GM12875 (cell line): ENCODE measurements at regions not wholly inside any gene's neighbourhood (a gene's known extent, or its start where the extent isn't known, plus 50 kb on each side); places are given as distances from the start of the nearest gene placed in this dataset.
"Not testable (repeated sequence)": the region's sequence is repeated elsewhere in the genome, so short reads cannot be mapped to it uniquely, and the experiment has no call there.

Source experiments
- H3K4me3 ChIP-seq: one replicate; pipeline ENCODE4 v1.5.1; 2011; ENCODE audit warnings: low read depth, low read length, control low read depth
- TF ChIP-seq, protein P1 (sequence below): IDR thresholded peaks from 2 replicates; pipeline ENCODE4 v1.5.1; 2011; ENCODE audit warnings: low read depth, mild to moderate bottlenecking, control low read depth, inconsistent platforms, low read length, moderate library complexity, borderline replicate concordance; ENCODE audit not compliant: insufficient read depth

DNA sequence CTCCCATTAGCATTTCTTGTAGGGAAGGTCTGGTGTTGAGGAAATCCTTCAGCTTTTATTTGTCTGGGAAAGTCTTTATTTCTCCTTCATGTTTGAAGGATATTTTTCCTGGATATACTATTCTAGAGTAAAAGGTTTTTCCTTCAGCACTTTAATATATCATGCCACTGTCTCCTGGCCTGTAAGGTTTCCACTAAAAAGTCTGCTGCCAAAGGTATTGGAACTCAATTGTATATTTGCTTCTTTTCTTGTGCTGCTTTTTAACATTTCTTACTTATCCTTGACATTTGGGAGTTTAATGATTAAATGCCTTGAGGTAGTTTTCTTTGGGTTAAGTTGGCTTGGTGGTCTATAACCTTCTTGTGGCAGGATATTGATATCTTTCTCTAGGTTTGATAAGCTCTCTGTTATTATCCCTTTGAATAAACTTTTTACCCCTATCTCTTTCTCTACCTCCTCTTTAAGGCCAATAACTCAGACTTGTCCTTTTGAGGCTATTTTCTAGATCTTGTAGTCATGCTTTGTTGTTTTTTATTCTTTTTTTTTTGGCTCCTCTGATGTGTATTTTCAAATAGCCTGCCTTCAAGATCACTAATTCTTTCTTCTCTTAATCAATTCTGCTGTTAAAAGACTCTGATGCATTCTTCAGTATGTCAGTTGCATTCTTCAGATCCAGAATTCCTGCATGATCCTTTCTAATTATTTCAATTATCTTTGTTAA, 225.0 kb upstream of the ZNF217 start:
- H3K4me3 ChIP-seq = no peak overlapping the region
- TF ChIP-seq, protein P1, sequence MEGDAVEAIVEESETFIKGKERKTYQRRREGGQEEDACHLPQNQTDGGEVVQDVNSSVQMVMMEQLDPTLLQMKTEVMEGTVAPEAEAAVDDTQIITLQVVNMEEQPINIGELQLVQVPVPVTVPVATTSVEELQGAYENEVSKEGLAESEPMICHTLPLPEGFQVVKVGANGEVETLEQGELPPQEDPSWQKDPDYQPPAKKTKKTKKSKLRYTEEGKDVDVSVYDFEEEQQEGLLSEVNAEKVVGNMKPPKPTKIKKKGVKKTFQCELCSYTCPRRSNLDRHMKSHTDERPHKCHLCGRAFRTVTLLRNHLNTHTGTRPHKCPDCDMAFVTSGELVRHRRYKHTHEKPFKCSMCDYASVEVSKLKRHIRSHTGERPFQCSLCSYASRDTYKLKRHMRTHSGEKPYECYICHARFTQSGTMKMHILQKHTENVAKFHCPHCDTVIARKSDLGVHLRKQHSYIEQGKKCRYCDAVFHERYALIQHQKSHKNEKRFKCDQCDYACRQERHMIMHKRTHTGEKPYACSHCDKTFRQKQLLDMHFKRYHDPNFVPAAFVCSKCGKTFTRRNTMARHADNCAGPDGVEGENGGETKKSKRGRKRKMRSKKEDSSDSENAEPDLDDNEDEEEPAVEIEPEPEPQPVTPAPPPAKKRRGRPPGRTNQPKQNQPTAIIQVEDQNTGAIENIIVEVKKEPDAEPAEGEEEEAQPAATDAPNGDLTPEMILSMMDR = no peak

DNA sequence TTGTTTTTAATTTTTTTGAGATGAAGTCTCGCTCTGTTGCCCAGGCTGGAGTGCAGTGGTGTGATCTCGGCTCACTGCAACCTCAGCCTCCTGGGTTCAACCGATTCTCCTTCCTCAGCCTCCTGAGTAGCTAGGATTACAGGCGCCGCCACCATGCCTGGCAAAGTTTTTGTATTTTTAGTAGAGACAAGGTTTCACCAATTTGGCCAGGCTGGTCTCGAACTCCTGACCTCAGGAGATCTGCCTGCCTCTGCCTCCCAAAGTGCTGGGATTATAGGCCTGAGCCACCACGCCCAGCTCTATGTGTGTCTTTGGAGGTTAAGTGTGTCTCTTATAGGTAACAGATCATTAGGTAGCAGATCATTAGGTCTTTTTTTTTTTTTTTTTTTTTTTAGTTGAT, 223.9 kb upstream of the ZNF217 start:
- not testable (repeated sequence) for H3K4me3 ChIP-seq

DNA sequence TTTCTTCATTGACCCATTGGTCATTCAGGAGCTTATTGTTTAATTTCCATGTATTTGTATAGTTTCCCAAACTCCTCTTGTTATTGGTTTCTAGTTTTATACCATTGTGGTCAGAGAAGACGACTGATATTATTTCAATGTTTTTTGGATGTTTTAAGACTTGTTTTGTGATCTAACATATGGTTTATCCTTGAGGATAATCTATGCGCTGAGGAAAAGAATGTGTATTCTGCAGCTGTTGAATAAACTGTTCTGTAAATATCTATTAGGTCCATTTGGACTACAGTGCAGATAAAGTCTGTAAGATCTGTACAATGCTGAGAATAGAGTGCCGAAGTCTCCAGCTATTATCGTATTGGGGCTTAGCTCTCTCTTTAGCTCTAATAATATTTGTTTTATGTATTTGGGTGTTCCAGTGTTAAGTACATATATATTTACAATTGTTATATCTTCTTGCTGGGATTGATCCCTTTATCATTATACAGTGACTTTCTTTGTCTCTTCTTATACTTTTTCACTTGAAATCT, 223.3 kb upstream of the ZNF217 start:
- no peak overlapping the region for H3K4me3 ChIP-seq
- TF ChIP-seq, protein P1 = no peak

DNA sequence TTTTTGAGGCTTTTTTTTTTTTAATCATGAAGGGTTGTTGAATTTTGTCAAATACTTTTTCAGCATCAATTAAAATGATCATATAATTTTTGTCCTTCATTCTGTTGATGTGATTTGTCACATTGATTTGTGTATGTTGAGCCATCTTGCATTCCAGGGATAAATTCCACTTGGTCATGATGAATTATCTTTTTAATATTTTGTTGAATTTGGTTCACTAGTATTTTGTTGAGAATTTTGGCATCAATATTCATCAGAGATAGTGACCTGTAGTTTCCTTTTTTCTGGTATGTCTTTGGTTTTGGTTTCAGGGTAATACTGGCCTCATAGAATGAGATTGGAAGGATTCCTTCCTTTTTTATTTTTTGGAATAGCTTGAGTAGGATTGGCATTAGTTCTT, 221.9 kb upstream of the ZNF217 start:
- TF ChIP-seq, protein P1 = no peak
- H3K4me3 ChIP-seq = no peak overlapping the region

DNA sequence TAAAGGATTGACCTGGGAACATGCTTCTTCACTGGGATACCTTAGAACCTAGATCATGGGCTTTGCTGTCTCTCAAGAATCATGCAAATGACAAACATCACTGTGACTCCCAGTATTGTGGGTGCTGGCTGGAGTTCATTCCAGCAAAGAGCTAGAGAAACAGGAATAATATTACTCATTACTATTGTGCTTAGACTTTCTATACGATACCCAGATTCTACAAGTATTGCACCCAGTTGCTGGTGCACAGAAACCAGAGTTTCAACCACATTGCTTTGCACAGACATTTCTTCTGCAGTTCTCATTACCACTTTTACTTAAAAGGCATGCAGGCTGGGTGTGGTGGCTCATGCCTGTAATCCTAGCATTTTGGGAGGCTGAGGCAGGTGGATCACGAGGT, 220.4 kb upstream of the ZNF217 start:
- TF ChIP-seq, protein P1 = no peak
- no peak overlapping the region for H3K4me3 ChIP-seq

DNA sequence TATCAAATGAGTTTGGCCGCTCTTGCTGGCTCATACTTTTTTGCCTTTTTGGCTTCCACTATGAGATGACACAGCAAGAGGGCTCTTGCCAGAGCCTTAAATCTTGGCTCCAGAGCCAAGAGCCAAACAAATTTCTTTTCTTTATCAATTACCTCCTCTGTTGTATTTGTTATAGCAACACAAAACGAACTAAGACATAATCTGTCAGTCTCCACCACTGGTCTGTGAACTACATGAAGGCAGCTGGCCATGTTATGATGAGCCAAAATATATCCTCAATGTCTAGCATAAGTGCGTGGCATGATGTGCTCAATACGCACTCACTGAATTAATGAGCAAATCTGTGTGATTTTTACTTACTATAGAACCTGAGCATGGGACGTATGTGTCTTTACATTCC, 220.0 kb upstream of the ZNF217 start:
- TF ChIP-seq, protein P1 = no peak
- H3K4me3 ChIP-seq = no peak overlapping the region

DNA sequence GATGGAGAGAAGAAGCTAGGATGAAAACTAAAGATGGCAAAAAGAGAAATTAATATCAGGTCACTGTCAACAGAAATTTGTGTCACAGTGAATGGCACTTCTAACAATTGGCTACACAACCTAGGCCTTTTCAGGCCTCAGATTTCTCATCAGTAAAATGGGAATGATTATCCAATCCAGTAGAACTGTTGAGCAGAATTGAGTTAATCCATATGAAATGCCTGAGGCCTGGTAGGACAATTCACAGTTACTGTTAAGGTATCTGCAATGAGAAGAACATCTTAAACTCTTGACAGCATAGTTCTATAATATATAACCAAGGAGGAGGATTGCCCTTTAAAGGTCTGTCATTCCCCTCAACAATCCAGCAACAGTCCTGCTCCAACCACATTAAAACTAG, 217.9 kb upstream of the ZNF217 start:
- TF ChIP-seq, protein P1 = no peak
- no peak overlapping the region for H3K4me3 ChIP-seq
